ENCODE measurements at regions not wholly inside any gene's neighbourhood (a gene's known extent, or its start where the extent isn't known, plus 50 kb on each side); places are given as distances from the start of the nearest gene placed in this dataset.

DNA sequence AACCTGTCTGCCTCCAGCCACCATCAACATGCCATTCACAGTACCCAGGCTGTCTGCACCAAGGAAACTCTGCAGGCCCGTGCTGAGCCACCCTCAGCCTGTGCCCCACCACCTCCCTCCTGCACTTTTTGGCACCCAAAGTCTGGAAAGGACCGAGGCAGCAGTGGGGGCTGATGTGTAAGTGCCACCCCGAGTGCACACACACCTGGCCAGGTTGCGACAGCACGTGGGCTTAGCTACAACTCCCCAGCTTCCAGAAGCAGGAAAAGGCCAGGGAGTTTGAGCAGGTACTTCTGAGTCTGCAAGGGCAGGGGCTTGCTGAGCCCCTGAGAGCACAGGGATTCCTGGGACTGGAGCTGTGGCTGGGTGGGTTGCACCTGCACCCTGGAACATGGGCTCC is 303.3 kb upstream of the OPRM1 start:
- Histone ChIP-seq H3K27ac (no peak overlapping the region), H3K4me3 (no peak overlapping the region)
- TF ChIP-seq POLR2A (IDR thresholded peaks at IDR 0.05) (no peak), CTCF (IDR thresholded peaks at IDR 0.05) (no peak)

DNA sequence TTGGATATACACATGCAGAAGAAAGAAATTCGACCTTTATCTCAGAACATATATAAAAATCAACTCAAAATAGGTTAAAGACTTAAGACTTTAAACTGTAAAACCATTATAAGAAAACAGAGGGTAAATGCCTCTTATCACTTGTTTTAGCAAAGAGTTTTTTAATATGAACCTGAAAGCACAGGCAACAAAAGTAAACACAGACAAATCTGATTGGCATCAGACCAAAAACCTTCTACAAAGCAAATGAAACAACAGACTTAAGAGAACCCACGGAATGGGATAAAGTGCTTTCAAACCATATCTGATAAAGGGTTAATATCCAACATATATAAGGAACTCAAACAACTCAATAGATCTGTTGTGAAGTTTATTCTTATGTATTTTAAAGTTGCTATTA is 309.9 kb upstream of the OPRM1 start:
- no peaks in the 10 kb centered on the region for H3K4me1 ChIP-seq
- no peak for DNase-seq
- H3K4me3 ChIP-seq = no peak overlapping the region
- H3K27me3 ChIP-seq = no peaks in the 10 kb centered on the region
- no peak overlapping the region for H3K27ac ChIP-seq
- TF ChIP-seq POLR2A (IDR thresholded peaks at IDR 0.05) = no peak
- H3K9me3 ChIP-seq = no peaks in the 10 kb centered on the region
- no peaks in the 10 kb centered on the region for H3K36me3 ChIP-seq

More for the DNA sequence above, 303.3 kb upstream of the OPRM1 start:
- H3K9me3 ChIP-seq = no peaks in the 10 kb centered on the region
- no peaks in the 10 kb centered on the region for H3K27me3 ChIP-seq
- no peaks in the 10 kb centered on the region for H3K36me3 ChIP-seq
- H3K4me1 ChIP-seq = no peaks in the 10 kb centered on the region
- no peak for DNase-seq

GRCh38 chr6:153727885-153728284 is 311.2 kb upstream of the OPRM1 start:
- Histone ChIP-seq H3K36me3 (no peaks in the 10 kb centered on the region), H3K27me3 (no peaks in the 10 kb centered on the region), H3K9me3 (no peaks in the 10 kb centered on the region), H3K4me3 (no peak overlapping the region), H3K4me1 (no peaks in the 10 kb centered on the region), H3K27ac (no peak overlapping the region)
- DNase-seq = no peak
- TF ChIP-seq CTCF (IDR thresholded peaks at IDR 0.05) = no peak

DNA sequence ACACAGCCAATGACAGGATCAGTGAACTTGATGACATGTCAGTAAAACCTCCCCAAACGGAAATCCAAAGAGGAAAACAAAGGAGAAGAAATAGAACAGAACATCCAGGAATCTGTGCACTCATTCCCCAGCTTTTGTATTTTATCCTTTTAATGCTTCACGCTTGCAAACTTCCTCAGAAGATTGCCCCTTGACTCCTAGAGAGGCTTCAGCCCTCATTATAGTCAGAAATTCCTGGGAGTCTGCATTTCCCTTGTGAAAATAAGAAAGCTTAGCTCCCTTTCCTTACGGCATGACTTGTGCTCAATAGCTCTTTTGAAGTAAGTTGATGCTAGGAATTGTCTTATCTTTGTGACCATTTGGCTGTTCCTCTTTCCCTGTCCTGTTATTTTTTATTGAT is 313.6 kb upstream of the OPRM1 start:
- Histone ChIP-seq H3K9me3 (no peaks in the 10 kb centered on the region), H3K4me1 (no peaks in the 10 kb centered on the region), H3K4me3 (no peak overlapping the region), H3K27ac (no peak overlapping the region), H3K27me3 (no peaks in the 10 kb centered on the region), H3K36me3 (no peaks in the 10 kb centered on the region)
- no peak for DNase-seq
- TF ChIP-seq POLR2A (IDR thresholded peaks at IDR 0.05) (no peak), CTCF (IDR thresholded peaks at IDR 0.05) (no peak)

- no peaks in the 10 kb centered on the region for H3K4me1 ChIP-seq
- H3K9me3 ChIP-seq = no peaks in the 10 kb centered on the region
- DNase-seq = no peak
- H3K4me3 ChIP-seq = no peak overlapping the region
- H3K27ac ChIP-seq = no peak overlapping the region
- H3K27me3 ChIP-seq = no peaks in the 10 kb centered on the region
- TF ChIP-seq CTCF (IDR thresholded peaks at IDR 0.05) = no peak
- no peak for TF ChIP-seq POLR2A (IDR thresholded peaks at IDR 0.05)
- no peaks in the 10 kb centered on the region for H3K36me3 ChIP-seq
Measured at GRCh38 chr6:153720732-153721131, 318.3 kb upstream of the OPRM1 start.

DNA sequence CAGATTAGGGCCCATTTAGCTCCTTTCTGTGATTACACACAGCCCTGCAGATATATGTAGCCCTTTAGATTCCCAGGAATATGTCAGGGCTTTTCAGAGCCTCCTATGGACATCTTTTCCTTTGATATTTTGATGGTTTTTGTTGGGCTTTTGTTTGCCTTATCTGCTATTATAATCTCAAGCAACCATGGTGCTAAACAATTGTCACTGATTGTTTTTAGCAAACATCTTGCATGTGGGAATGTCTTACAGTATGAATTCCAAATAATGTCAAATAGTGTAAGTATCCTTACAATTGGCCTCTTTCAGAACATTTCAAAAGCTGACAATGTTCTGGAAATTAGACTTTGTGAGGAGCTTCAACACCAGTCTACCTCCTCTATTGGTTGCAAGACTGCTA is 333.6 kb upstream of the OPRM1 start:
- Histone ChIP-seq H3K27ac (no peak overlapping the region), H3K36me3 (no peaks in the 10 kb centered on the region), H3K4me3 (no peak overlapping the region), H3K4me1 (no peaks in the 10 kb centered on the region), H3K27me3 (no peaks in the 10 kb centered on the region), H3K9me3 (no peaks in the 10 kb centered on the region)
- DNase-seq = no peak
- TF ChIP-seq CTCF (IDR thresholded peaks at IDR 0.05) (no peak), POLR2A (IDR thresholded peaks at IDR 0.05) (no peak)
